ENCODE measurements at regions not wholly inside any gene's neighbourhood (a gene's known extent, or its start where the extent isn't known, plus 50 kb on each side); places are given as distances from the start of the nearest gene placed in this dataset.
A peak's percentile ranks its signal among the peaks of the same experiment; 100 is the strongest.

DNA sequence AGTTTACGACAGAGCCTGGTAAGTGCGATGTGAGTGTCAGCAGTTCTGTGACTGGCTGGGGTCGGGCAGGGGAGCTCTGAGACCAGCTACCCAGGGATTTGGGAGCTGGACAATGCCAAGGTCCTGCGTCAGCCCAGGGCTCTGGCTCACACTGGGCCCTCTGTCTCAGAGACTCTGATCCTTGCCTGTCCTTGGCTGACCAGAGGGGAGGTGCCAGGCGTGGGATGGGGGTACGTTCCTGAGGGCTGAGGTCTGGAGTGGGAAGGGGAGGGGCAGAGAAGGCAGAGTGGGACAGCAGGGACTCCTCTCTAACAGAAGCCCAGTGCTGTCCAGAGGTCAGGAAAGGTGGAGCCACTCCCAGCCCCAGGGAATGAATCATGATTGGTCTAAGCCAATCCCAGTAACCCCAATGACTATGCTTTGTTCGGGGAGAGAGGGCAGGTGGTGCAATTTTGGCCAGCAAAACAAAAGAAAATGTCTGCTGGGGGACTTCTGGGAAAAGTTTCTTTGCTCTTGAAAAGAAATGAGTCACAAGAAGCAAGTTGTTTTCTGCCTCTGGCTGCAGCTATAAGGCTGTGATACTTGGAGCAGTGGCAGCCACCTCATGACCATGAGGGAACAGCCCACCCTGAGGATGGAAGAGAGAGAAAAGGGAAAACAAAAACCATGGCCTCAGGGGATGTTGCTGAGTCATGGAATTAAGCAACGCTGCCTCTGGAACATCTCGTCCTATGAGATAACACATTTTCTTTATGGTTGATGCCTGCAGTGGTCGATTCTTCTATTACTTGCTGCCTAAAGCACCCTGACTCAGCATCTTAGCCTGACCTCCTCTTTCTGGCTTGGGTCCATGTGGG lies 108.3 kb downstream of the CHST1 start:
- Histone ChIP-seq H4K91ac (ENCODE audit: low read depth, low read length, poor library complexity) (no peak overlapping the region), H3K9me3 (replicated peaks in 1 of 2; ENCODE audit: control insufficient read depth in 2 of 2, insufficient read depth in 1 of 2, low read depth in 1 of 2, low read length in 2 of 2) (no peaks in the 10 kb centered on the region), H3K23ac (ENCODE audit: low read depth, low read length, poor library complexity) (no peak overlapping the region), H3K14ac (ENCODE audit: low read length) (no peak overlapping the region), H2AFZ (ENCODE audit: low read length) (no peak overlapping the region), H3K4me1 (ENCODE audit: control insufficient read depth in 2 of 2, insufficient read depth in 1 of 2, low read depth in 1 of 2, low read length in 2 of 2) (peaks cover 0 to 8% of the 10 kb centered on the region in 2 donors), H3K4ac (ENCODE audit: low read length) (no peak overlapping the region), H2BK5ac (ENCODE audit: low read length) (no peak overlapping the region), H3K27me3 (ENCODE audit: control insufficient read depth in 3 of 3, insufficient read depth in 3 of 3, low read depth in 1 of 3, low read length in 3 of 3) (peaks cover 0 to 5% (median 0%) of the 10 kb centered on the region in 3 experiments), H3K27ac (replicated peaks; ENCODE audit: low read length) (no peak overlapping the region), H3K79me1 (ENCODE audit: low read depth, low read length) (no peaks in the 10 kb centered on the region), H2AK5ac (ENCODE audit: low read depth, low read length) (no peak overlapping the region), H3K36me3 (replicated peaks in 1 of 2; ENCODE audit: control insufficient read depth in 2 of 2, insufficient read depth in 2 of 2, low read length in 2 of 2) (no peaks in the 10 kb centered on the region), H3K9ac (ENCODE audit: low read depth, low read length, poor library complexity) (no peak overlapping the region), H3K4me3 (ENCODE audit: low read length in 2 of 2) (no peak overlapping the region), H3K4me2 (ENCODE audit: insufficient read depth, low read length, poor library complexity, severe bottlenecking) (no peak overlapping the region), H4K8ac (ENCODE audit: low read depth, low read length) (no peak overlapping the region), H3K18ac (ENCODE audit: low read length) (no peak overlapping the region), H2BK12ac (ENCODE audit: low read length) (no peak overlapping the region), H2BK120ac (ENCODE audit: low read depth, low read length) (no peak overlapping the region), H2BK15ac (ENCODE audit: low read length) (no peak overlapping the region)
- no CpG with 5 or more reads among the region's 10 CpGs for whole genome bisulfite sequencing, 2 donors (ENCODE audit: extremely low coverage in 2 of 2, insufficient read length in 2 of 2, insufficient replicate concordance in 1 of 2)
- DNase-seq (ENCODE audit: low spot score) = no peak

DNA sequence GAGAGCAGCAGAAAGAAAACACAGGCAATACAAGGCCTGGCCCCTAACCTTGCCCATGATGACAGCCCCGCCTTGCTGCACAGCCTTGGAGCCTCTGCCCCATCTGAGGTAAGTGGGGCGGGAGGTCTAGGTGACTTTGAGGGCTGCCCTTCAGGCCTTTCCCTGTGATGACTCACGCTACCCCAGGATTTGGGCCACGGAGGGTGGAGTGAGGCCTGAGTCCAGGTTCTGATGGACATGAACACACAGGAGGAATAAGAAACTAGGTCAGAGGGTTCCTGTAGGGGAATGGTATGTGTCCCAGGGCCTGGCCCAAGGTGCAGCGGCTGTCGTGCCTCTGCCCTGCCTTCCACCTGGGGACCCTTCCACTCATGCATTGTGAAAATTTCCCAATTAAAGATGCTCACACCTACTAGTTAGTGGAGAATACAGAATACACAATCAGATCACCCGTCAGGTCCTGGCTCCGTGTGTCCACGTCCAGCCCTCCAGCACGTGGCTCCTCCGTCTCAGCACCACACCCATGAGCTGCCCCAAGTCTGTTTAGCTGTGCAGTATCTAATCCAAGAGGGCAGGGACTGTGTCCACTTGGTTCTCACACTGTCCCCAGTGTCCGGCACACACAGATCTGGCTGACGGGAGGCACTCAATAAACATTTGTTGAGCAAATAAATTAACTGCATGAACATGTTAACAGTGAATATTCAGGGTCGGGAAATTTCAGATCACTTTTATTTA lies 111.0 kb downstream of the CHST1 start:
- Histone ChIP-seq H3K9me3 (replicated peaks in 1 of 2; ENCODE audit: control insufficient read depth in 2 of 2, insufficient read depth in 1 of 2, low read depth in 1 of 2, low read length in 2 of 2) (no peaks in the 10 kb centered on the region), H3K27ac (replicated peaks; ENCODE audit: low read length) (no peak overlapping the region), H3K4me2 (ENCODE audit: insufficient read depth, low read length, poor library complexity, severe bottlenecking) (no peak overlapping the region), H3K9ac (ENCODE audit: low read depth, low read length, poor library complexity) (no peak overlapping the region), H2AFZ (ENCODE audit: low read length) (no peak overlapping the region), H3K18ac (ENCODE audit: low read length) (no peak overlapping the region), H2AK5ac (ENCODE audit: low read depth, low read length) (peak overlapping the region; percentile 8), H3K4me1 (ENCODE audit: control insufficient read depth in 2 of 2, insufficient read depth in 1 of 2, low read depth in 1 of 2, low read length in 2 of 2) (peaks cover 0 to 2% of the 10 kb centered on the region in 2 donors), H3K23ac (ENCODE audit: low read depth, low read length, poor library complexity) (peak overlapping the region; percentile 31), H4K8ac (ENCODE audit: low read depth, low read length) (no peak overlapping the region), H3K14ac (ENCODE audit: low read length) (no peak overlapping the region), H3K4ac (ENCODE audit: low read length) (no peak overlapping the region), H3K79me1 (ENCODE audit: low read depth, low read length) (no peaks in the 10 kb centered on the region), H3K4me3 (ENCODE audit: low read length in 2 of 2) (no peak overlapping the region), H2BK5ac (ENCODE audit: low read length) (no peak overlapping the region), H2BK12ac (ENCODE audit: low read length) (no peak overlapping the region), H3K36me3 (replicated peaks in 1 of 2; ENCODE audit: control insufficient read depth in 2 of 2, insufficient read depth in 2 of 2, low read length in 2 of 2) (no peaks in the 10 kb centered on the region), H4K91ac (ENCODE audit: low read depth, low read length, poor library complexity) (no peak overlapping the region), H2BK15ac (ENCODE audit: low read length) (no peak overlapping the region), H2BK120ac (ENCODE audit: low read depth, low read length) (no peak overlapping the region), H3K27me3 (ENCODE audit: control insufficient read depth in 3 of 3, insufficient read depth in 3 of 3, low read depth in 1 of 3, low read length in 3 of 3) (peaks cover 0 to 7% (median 0%) of the 10 kb centered on the region in 3 experiments)
- no peak for DNase-seq (ENCODE audit: low spot score)
- no CpG with 5 or more reads among the region's 14 CpGs for WGBS, 2 donors (ENCODE audit: extremely low coverage in 2 of 2, insufficient read length in 2 of 2, insufficient replicate concordance in 1 of 2)

GRCh38 chr11:45553383-45553936 lies 112.0 kb downstream of the CHST1 start:
- Histone ChIP-seq H3K18ac (ENCODE audit: low read length) (peak overlapping the region; percentile 46), H3K23ac (ENCODE audit: low read depth, low read length, poor library complexity) (no peak overlapping the region), H3K9ac (ENCODE audit: low read depth, low read length, poor library complexity) (peak overlapping the region; percentile 6), H2AK5ac (ENCODE audit: low read depth, low read length) (no peak overlapping the region), H3K4me1 (ENCODE audit: control insufficient read depth in 2 of 2, insufficient read depth in 1 of 2, low read depth in 1 of 2, low read length in 2 of 2) (peaks cover 0 to 2% of the 10 kb centered on the region in 2 donors), H3K4me2 (ENCODE audit: insufficient read depth, low read length, poor library complexity, severe bottlenecking) (no peak overlapping the region), H2BK5ac (ENCODE audit: low read length) (no peak overlapping the region), H2AFZ (ENCODE audit: low read length) (no peak overlapping the region), H4K8ac (ENCODE audit: low read depth, low read length) (no peak overlapping the region), H3K27ac (replicated peaks; ENCODE audit: low read length) (no peak overlapping the region), H3K36me3 (replicated peaks in 1 of 2; ENCODE audit: control insufficient read depth in 2 of 2, insufficient read depth in 2 of 2, low read length in 2 of 2) (no peaks in the 10 kb centered on the region), H3K79me1 (ENCODE audit: low read depth, low read length) (no peaks in the 10 kb centered on the region), H3K4me3 (ENCODE audit: low read length in 2 of 2) (peak overlapping the region in 1 of 2 donors; percentile 31), H3K14ac (ENCODE audit: low read length) (peak overlapping the region; percentile 9), H2BK12ac (ENCODE audit: low read length) (peak overlapping the region; percentile 28), H4K91ac (ENCODE audit: low read depth, low read length, poor library complexity) (no peak overlapping the region), H3K4ac (ENCODE audit: low read length) (no peak overlapping the region), H2BK120ac (ENCODE audit: low read depth, low read length) (no peak overlapping the region), H2BK15ac (ENCODE audit: low read length) (peak overlapping the region; percentile 18), H3K9me3 (replicated peaks in 1 of 2; ENCODE audit: control insufficient read depth in 2 of 2, insufficient read depth in 1 of 2, low read depth in 1 of 2, low read length in 2 of 2) (no peaks in the 10 kb centered on the region), H3K27me3 (ENCODE audit: control insufficient read depth in 3 of 3, insufficient read depth in 3 of 3, low read depth in 1 of 3, low read length in 3 of 3) (peaks cover 0 to 7% (median 0%) of the 10 kb centered on the region in 3 experiments)
- DNase-seq (ENCODE audit: low spot score) = no peak
- no CpG with 5 or more reads among the region's 9 CpGs for WGBS, 2 donors (ENCODE audit: extremely low coverage in 2 of 2, insufficient read length in 2 of 2, insufficient replicate concordance in 1 of 2)

Measured in neuronal stem cell (in vitro differentiated cells).